ENCODE measurements at regions not wholly inside any gene's neighbourhood (a gene's known extent, or its start where the extent isn't known, plus 50 kb on each side); places are given as distances from the start of the nearest gene placed in this dataset.

DNA sequence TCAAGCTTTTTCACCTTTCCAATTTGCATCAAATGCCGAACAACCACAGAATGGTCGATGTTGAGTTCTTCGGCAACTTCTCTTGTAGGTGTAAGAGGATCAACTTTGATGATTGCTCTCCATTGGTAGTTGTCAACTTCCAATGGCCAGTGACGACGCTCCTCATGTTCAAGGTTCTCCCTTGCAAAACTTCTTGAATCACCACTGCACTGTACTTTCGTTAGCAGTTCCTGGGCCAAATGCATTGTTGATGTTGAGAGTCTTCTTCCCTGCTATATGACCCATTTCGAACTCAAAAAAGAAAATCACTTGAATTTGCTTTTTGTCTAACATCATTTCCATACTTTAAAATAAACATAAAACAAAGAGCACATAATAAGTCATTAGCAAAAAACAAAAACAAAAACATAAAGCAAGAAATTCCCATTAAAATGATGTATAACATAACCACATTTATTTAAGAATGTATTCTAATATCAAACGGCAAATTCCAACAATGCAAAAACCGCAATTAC lies 71.2 kb upstream of the AP4E1 start:
- no peaks in the 10 kb centered on the region for H3K27me3 ChIP-seq
- TF ChIP-seq, protein P1, sequence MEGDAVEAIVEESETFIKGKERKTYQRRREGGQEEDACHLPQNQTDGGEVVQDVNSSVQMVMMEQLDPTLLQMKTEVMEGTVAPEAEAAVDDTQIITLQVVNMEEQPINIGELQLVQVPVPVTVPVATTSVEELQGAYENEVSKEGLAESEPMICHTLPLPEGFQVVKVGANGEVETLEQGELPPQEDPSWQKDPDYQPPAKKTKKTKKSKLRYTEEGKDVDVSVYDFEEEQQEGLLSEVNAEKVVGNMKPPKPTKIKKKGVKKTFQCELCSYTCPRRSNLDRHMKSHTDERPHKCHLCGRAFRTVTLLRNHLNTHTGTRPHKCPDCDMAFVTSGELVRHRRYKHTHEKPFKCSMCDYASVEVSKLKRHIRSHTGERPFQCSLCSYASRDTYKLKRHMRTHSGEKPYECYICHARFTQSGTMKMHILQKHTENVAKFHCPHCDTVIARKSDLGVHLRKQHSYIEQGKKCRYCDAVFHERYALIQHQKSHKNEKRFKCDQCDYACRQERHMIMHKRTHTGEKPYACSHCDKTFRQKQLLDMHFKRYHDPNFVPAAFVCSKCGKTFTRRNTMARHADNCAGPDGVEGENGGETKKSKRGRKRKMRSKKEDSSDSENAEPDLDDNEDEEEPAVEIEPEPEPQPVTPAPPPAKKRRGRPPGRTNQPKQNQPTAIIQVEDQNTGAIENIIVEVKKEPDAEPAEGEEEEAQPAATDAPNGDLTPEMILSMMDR (IDR thresholded peaks at IDR 0.05) = no peak
- TF ChIP-seq POLR2A (IDR thresholded peaks at IDR 0.05) (no peak), POLR2AphosphoS5 (IDR thresholded peaks at IDR 0.05) (no peak), EP300 (IDR thresholded peaks at IDR 0.05) (no peak)
- no peaks in the 10 kb centered on the region for H3K36me3 ChIP-seq
- H3K4me1 ChIP-seq = no peaks in the 10 kb centered on the region
- DNase-seq (no peak), ATAC-seq (ENCODE audit: low FRiP score in 2 of 2) (no peak)
- H3K27ac ChIP-seq = no peak overlapping the region
- WGBS, 2 donors = 88 to 92% methylated on average over 9 of the region's 9 CpGs
- no peaks in the 10 kb centered on the region for H3K9me3 ChIP-seq
- H3K4me3 ChIP-seq = no peak overlapping the region

- Histone ChIP-seq H3K4me1 (no peaks in the 10 kb centered on the region), H3K9me3 (no peaks in the 10 kb centered on the region), H3K36me3 (no peaks in the 10 kb centered on the region), H3K27me3 (no peaks in the 10 kb centered on the region), H3K4me3 (no peak overlapping the region), H3K27ac (no peak overlapping the region)
- 84 to 88% methylated on average over 12 of the region's 12 CpGs for WGBS, 2 donors
- DNase-seq (no peak), ATAC-seq (ENCODE audit: low FRiP score in 2 of 2) (no peak)
- TF ChIP-seq, protein P1 (IDR thresholded peaks at IDR 0.05) = no peak
- TF ChIP-seq POLR2AphosphoS5 (IDR thresholded peaks at IDR 0.05) = no peak
- TF ChIP-seq POLR2A (IDR thresholded peaks at IDR 0.05) = no peak
- TF ChIP-seq EP300 (IDR thresholded peaks at IDR 0.05) = no peak
These were observed 65.2 kb upstream of the SPPL2A start for GRCh38 chr15:50830477-50831354.

GRCh38 chr15:50828610-50829206 lies 63.2 kb upstream of the SPPL2A start:
- H3K27ac ChIP-seq = no peak overlapping the region
- peak in 1 of 2 donors; percentile 92 for ATAC-seq (ENCODE audit: low FRiP score in 2 of 2)
- no peaks in the 10 kb centered on the region for H3K9me3 ChIP-seq
- 55 to 58% methylated on average over 4 of the region's 4 CpGs for WGBS, 2 donors
- DNase-seq = no peak
- no peaks in the 10 kb centered on the region for H3K4me1 ChIP-seq
- H3K36me3 ChIP-seq = no peaks in the 10 kb centered on the region
- H3K4me3 ChIP-seq = no peak overlapping the region
- H3K27me3 ChIP-seq = no peaks in the 10 kb centered on the region
- TF ChIP-seq POLR2A (IDR thresholded peaks at IDR 0.05) (no peak), POLR2AphosphoS5 (IDR thresholded peaks at IDR 0.05) (no peak), EP300 (IDR thresholded peaks at IDR 0.05) (no peak)
- TF ChIP-seq, protein P1 (IDR thresholded peaks at IDR 0.05) = no peak

GRCh38 chr15:50825946-50826345 lies 60.4 kb upstream of the SPPL2A start:
- H3K4me3 ChIP-seq = no peak overlapping the region
- H3K27ac ChIP-seq = no peak overlapping the region
- TF ChIP-seq POLR2A (IDR thresholded peaks at IDR 0.05) = no peak
- TF ChIP-seq, protein P1 (IDR thresholded peaks at IDR 0.05) = no peak
- no peak for TF ChIP-seq EP300 (IDR thresholded peaks at IDR 0.05)
- no peak for TF ChIP-seq POLR2AphosphoS5 (IDR thresholded peaks at IDR 0.05)
- H3K27me3 ChIP-seq = no peaks in the 10 kb centered on the region
- ATAC-seq (ENCODE audit: low FRiP score in 2 of 2) (no peak), DNase-seq (no peak)
- no peaks in the 10 kb centered on the region for H3K9me3 ChIP-seq
- 47 to 73% methylated on average over 1 of the region's 1 CpG for WGBS, 2 donors
- no peaks in the 10 kb centered on the region for H3K4me1 ChIP-seq
- no peaks in the 10 kb centered on the region for H3K36me3 ChIP-seq

Data from upper lobe of left lung (tissue), 6 donors.